ENCODE measurements at regions not wholly inside any gene's neighbourhood (a gene's known extent, or its start where the extent isn't known, plus 50 kb on each side); places are given as distances from the start of the nearest gene placed in this dataset.

- Mint-ChIP-seq H3K27me3 (ENCODE audit: low read depth) (no peaks in the 10 kb centered on the region; the same call in 1 of the 2 replicates), H3K9me3 (peaks cover 3% of the 10 kb centered on the region; the same call in 1 of the 2 replicates), H3K36me3 (no peaks in the 10 kb centered on the region), H3K4me1 (no peaks in the 10 kb centered on the region), H3K27ac (no peak overlapping the region), H3K4me3 (no peak overlapping the region)
- ATAC-seq (no peak), DNase-seq (ENCODE audit: low spot score) (no peak)
- CTCF ChIA-PET: no interaction called here
- TF ChIP-seq PRRX2 (CRISPR knock-in tag; IDR thresholded peaks at IDR 0.05): no peak
- TF ChIP-seq ZNF396 (CRISPR knock-in tag; IDR thresholded peaks at IDR 0.05; ENCODE audit: borderline replicate concordance): no peak
- TF ChIP-seq KAT7 (CRISPR knock-in tag; IDR thresholded peaks at IDR 0.05; ENCODE audit: borderline replicate concordance): no peak
- no peak for TF ChIP-seq ZNF416 (CRISPR knock-in tag; IDR thresholded peaks at IDR 0.05)
- no peak for TF ChIP-seq ZMAT4 (CRISPR knock-in tag; IDR thresholded peaks at IDR 0.05)
- TF ChIP-seq RELA (CRISPR knock-in tag; IDR thresholded peaks at IDR 0.05; ENCODE audit: borderline replicate concordance): no peak
- TF ChIP-seq FOXJ3 (CRISPR knock-in tag; IDR thresholded peaks at IDR 0.05; ENCODE audit: borderline replicate concordance): no peak
- no peak for TF ChIP-seq MAX (CRISPR knock-in tag; IDR thresholded peaks at IDR 0.05)
- TF ChIP-seq PRDM15 (CRISPR knock-in tag; IDR thresholded peaks at IDR 0.05): no peak
- TF ChIP-seq ZNF317 (CRISPR knock-in tag; IDR thresholded peaks at IDR 0.05; ENCODE audit: borderline replicate concordance, low read depth): no peak
- TF ChIP-seq TCF7 (CRISPR knock-in tag; IDR thresholded peaks at IDR 0.05; ENCODE audit: low read depth): no peak
- TF ChIP-seq SOX15 (CRISPR knock-in tag; IDR thresholded peaks at IDR 0.05): no peak
- TF ChIP-seq IRF1 (CRISPR knock-in tag; IDR thresholded peaks at IDR 0.05): no peak
- TF ChIP-seq ZNF671 (CRISPR knock-in tag; IDR thresholded peaks at IDR 0.05): no peak
- no peak for TF ChIP-seq NR1H2 (CRISPR knock-in tag; IDR thresholded peaks at IDR 0.05)
- TF ChIP-seq TEAD1 (CRISPR knock-in tag; IDR thresholded peaks at IDR 0.05): no peak
- POLR2A ChIA-PET: interaction anchor here (0.6 kb wide), 1 partner anchor 669 kb away, joined by 3 read pairs; no protein-coding TSS in a partner anchor
Measured at GRCh38 chr16:86870380-86870779, 292.0 kb downstream of the FOXL1 start.

- Mint-ChIP-seq H3K9me3 (peaks cover 3% of the 10 kb centered on the region; the same call in 1 of the 2 replicates), H3K4me1 (no peaks in the 10 kb centered on the region), H3K36me3 (no peaks in the 10 kb centered on the region), H3K27me3 (ENCODE audit: low read depth) (no peaks in the 10 kb centered on the region; the same call in 1 of the 2 replicates), H3K4me3 (no peak overlapping the region), H3K27ac (no peak overlapping the region)
- DNase-seq (ENCODE audit: low spot score) (no peak), ATAC-seq (no peak)
- CTCF ChIA-PET: interaction anchor here (0.6 to 2.7 kb wide), 6 partner anchors 11 to 362 kb away, joined by 3 to 37 read pairs (median 4); no protein-coding TSS in a partner anchor
- POLR2A ChIA-PET: no interaction called here
- no peak for TF ChIP-seq E2F5 (CRISPR knock-in tag; IDR thresholded peaks at IDR 0.05)
- no peak for TF ChIP-seq KAT7 (CRISPR knock-in tag; IDR thresholded peaks at IDR 0.05; ENCODE audit: borderline replicate concordance)
- TF ChIP-seq NR1H2 (CRISPR knock-in tag; IDR thresholded peaks at IDR 0.05): no peak
- TF ChIP-seq CDX4 (CRISPR knock-in tag; IDR thresholded peaks at IDR 0.05; ENCODE audit: borderline replicate concordance): no peak
- no peak for TF ChIP-seq AR (CRISPR knock-in tag; IDR thresholded peaks at IDR 0.05)
- TF ChIP-seq NFYB (CRISPR knock-in tag; conservative IDR thresholded peaks at IDR 0.05; ENCODE audit: low read depth): no peak
- TF ChIP-seq NFATC4 (CRISPR knock-in tag; IDR thresholded peaks at IDR 0.05): no peak
- TF ChIP-seq ZMAT4 (CRISPR knock-in tag; IDR thresholded peaks at IDR 0.05): no peak
- no peak for TF ChIP-seq ATF2 (CRISPR knock-in tag; IDR thresholded peaks at IDR 0.05; ENCODE audit: borderline replicate concordance, low read depth)
- TF ChIP-seq SMAD4 (CRISPR knock-in tag; IDR thresholded peaks at IDR 0.05): no peak
Measured at GRCh38 chr16:86872131-86872530, 293.8 kb downstream of the FOXL1 start.
